NOMO-1 treated with DMSO at 0.1 percent for 48 hours (cell line): ENCODE measurements at regions not wholly inside any gene's neighbourhood (a gene's known extent, or its start where the extent isn't known, plus 50 kb on each side); places are given as distances from the start of the nearest gene placed in this dataset.
"Not testable (repeated sequence)": the region's sequence is repeated elsewhere in the genome, so short reads cannot be mapped to it uniquely, and the experiment has no call there.

Source experiments
- DNase-seq: peaks from one replicate; lab custom pipeline; 2025; ENCODE audit not compliant: unreplicated experiment; lab: John Stamatoyannopoulos, UW

GRCh38 chr5:124154714-124155113, 591.7 kb downstream of the ZNF608 start:
- no peak for DNase-seq

DNA sequence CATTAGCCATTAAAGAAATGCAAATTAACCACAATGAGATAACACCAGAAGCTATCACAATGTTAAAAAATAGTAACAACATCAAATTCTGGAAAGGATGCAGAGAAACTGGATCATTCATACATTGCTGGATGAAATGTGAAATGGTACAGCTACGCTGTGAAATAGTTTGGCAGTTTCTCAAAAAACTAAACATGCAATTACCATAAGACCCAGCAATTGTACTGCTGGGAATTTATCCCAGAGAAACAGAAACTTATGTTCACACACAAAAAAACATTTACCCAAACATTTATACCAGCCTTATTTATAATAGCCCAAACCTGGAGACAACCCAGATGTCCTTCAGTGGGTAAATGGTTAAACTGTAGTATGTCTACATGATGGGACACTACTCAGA, 592.9 kb downstream of the ZNF608 start:
- DNase-seq = no peak

GRCh38 chr5:124148574-124148973, 597.9 kb downstream of the ZNF608 start:
- DNase-seq = no peak

GRCh38 chr5:124140060-124140459, 606.4 kb downstream of the ZNF608 start:
- no peak for DNase-seq

DNA sequence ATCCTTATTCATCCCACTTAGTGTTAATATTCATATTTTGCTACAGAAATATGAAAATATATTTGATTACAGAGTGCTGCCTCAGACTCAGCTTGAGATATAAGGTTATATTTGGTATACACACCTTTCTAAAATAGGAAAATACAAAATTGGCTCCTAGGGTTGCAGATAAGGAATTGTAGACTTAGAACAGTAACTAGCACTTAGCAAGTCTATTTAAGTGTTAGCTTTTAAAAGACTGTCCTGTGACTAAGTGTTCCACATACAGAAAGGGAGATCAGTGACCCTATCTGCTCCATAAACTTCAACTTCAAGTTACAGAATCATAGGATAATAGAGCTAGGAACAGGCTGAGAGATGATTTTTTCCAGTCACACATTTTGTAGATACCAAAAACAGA, 607.0 kb downstream of the ZNF608 start:
- DNase-seq = no peak

- DNase-seq = no peak
These were observed 609.8 kb downstream of the ZNF608 start for GRCh38 chr5:124136609-124137008.

GRCh38 chr5:124134941-124135340, 611.5 kb downstream of the ZNF608 start:
- no peak for DNase-seq

GRCh38 chr5:124133406-124133805, 613.0 kb downstream of the ZNF608 start:
- no peak for DNase-seq

GRCh38 chr5:124132843-124133242, 613.6 kb downstream of the ZNF608 start:
- no peak for DNase-seq

GRCh38 chr5:124131466-124131865, 615.0 kb downstream of the ZNF608 start:
- DNase-seq = no peak

GRCh38 chr5:124130816-124131215, 615.6 kb downstream of the ZNF608 start:
- DNase-seq = no peak

GRCh38 chr5:124128867-124129266, 616.9 kb downstream of the CSNK1G3 start:
- no peak for DNase-seq

DNA sequence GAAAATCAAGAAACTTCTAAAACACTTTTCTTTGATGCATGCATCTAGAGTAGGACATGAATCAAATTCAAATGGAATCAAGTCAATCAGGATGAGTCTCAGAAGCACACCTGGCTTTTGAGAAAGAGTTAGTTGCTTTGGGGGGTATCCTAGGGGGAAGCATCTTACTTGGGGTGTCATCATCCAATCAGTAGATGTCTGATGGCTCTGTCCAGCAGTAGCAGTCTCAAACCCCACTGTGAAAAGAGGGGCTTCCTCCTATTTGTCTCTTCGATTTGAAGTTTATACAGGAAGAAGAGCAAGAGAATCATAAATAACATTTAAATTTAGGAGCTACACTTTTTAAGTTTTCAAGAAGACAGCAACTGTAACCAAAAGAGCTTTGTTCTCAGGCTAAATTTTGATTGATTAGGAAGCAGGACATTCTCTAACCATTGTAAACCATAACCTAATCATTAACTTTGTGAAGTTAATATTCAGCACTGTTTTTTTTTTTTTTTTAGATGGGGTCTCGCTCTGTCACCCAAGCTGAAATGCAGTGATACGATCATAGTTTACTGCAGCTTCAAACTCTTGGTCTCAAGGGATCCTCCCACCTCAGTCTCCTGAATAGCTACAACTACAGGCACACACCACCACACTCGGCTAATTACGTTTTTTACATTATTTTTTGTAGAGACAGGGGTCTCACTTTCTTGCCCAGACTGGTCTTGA, 614.7 kb downstream of the CSNK1G3 start:
- no peak for DNase-seq

DNA sequence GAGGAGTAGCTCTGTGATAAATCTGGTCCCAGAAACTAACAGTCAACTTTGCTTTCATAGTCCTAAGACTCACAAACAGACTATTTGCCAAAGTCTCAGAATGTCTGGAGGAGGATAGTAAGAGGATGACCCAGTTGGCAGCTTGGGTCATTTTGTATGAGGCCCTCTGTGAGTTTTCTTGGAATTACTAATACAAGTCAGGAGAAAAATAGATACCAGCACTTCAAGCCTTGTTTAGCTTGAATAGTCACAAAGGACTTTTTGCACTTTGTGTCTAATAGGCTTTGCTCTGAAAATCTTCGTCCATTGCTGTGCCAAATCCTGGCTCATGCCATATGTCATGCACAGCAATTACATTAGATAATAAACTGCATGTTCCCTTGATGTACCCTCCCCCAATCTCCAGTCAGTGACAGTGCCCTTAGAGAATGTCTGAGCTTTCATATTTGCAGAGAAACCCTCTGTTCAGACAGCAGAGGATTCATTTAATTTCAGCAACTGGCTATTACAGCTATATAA, 612.8 kb downstream of the CSNK1G3 start:
- no peak for DNase-seq

GRCh38 chr5:124121198-124121597, 609.2 kb downstream of the CSNK1G3 start:
- DNase-seq = no peak

DNA sequence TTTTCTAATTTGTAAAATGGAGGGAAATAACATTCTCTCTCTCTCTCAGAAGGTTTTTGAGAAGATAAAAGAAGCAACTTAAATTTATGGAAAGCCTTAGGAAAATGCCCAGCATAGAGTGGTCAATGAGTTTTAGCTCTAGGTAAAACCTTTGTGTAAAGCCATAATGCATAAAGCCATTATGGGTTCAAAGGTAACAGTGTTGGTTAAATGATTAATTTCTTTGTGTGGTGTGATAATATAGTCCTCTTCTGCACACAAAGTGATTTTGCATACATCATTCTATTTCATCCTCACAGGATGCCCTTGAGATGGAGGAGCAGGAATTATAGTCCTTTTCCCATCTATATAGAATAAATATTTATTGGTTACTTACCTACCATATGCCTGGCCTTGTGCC, 602.9 kb downstream of the CSNK1G3 start:
- no peak for DNase-seq

DNA sequence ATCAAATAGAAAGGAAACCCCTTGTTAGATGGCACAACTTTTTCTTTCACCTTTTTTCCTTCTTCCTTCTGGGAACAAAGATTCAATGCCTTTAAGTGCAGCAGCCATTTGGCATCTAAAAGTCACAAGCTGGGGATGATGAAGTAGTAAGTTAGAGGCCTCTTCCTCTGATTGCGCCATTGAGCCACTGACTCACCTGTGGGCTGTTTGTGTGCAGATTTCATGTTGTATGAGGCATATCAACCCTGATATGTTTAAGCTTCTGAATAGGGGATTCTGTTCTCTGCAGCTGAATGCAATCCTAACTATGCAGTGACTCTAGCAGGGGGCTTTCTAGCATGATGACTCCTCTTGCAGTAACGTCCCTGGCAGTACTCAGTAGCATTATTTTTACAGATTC, 599.9 kb downstream of the CSNK1G3 start:
- DNase-seq = no peak

GRCh38 chr5:124110942-124111341, 599.0 kb downstream of the CSNK1G3 start:
- no peak for DNase-seq

GRCh38 chr5:124105326-124105725, 593.3 kb downstream of the CSNK1G3 start:
- DNase-seq = no peak

DNA sequence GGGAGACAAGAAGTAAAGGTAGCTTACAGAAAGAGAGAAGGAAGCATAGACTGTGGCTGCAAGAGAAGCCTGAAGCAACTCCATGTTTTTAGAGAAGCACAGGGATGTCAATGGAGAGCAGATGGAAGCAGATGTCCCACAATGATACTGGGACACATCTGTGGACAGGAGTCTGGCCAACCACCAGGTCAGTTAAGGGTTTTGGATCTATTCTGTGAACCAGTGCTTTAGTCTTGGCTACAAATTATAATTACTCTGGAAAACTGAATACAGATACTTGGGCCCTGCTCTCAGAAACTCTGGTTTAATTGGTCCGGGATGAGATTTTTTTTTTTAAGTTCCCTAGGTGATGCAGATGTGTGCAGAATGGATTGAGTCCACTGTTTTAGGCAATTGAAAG, 592.8 kb downstream of the CSNK1G3 start:
- DNase-seq = no peak

GRCh38 chr5:124104344-124104743, 592.4 kb downstream of the CSNK1G3 start:
- DNase-seq = no peak

DNA sequence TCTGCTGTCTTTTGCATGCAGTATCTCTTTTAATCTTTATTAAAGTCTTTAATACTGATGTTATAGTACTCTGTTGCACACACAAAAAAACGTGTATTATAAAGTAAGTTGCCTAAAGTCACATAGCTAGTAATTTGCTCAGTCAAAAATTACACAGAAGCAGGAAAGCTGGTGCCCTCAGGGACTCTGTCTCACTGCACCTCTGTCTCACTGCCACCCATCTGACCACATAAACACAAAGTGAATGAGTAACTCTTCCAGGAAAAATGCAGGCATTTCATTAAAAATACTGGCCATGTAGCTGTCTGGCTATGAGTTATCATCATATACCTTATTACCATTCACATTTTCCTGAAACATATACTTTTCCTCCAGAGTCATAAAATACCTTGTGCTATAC, 591.7 kb downstream of the CSNK1G3 start:
- no peak for DNase-seq

- DNase-seq = not testable (repeated sequence)
These were observed 591.1 kb downstream of the CSNK1G3 start for GRCh38 chr5:124103056-124103455.
